ENCODE measurements at regions not wholly inside any gene's neighbourhood (a gene's known extent, or its start where the extent isn't known, plus 50 kb on each side); places are given as distances from the start of the nearest gene placed in this dataset.

DNA sequence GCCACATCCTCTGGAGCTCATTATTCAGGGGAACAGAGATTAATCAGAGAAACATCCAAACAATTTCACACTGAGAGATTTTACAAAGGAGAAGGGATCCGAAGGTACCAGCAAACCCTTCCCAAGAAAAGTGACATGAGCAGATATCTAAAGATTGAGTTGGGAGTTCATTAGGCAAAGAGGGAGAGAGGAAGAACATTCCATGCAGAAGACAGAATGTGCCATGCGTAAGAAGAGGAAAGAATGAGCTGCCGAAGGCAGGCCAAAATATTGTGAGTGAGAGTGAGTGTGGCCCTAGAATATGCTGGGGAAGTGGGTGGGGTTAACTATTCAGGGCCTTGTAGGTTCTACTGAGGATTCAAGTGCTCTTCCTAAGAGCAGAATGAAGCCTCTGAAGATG lies 50.0 kb upstream of the LYVE1 start:
- DNase-seq: no peak

Measured in activated T-cell treated with anti-CD3 and anti-CD28 coated beads, Interleukin-2, amount 50 U/mL, for 48 hours (primary cell).